Neuron (in vitro differentiated cells): ENCODE measurements at regions not wholly inside any gene's neighbourhood (a gene's known extent, or its start where the extent isn't known, plus 50 kb on each side); places are given as distances from the start of the nearest gene placed in this dataset.

Experiments used
- H2AFZ ChIP-seq: one replicate; pipeline ENCODE4 v1.6.1; 2013; ENCODE audit warnings: low read depth, mild to moderate bottlenecking, inconsistent platforms, low read length, moderate library complexity
- H3K27me3 ChIP-seq: one replicate; pipeline ENCODE4 v1.6.1; 2013; ENCODE audit warnings: low read length; ENCODE audit not compliant: insufficient read depth
- H3K36me3 ChIP-seq: one replicate; pipeline ENCODE4 v1.6.1; 2013; ENCODE audit warnings: low read length; ENCODE audit not compliant: insufficient read depth
- H3K4me1 ChIP-seq: one replicate; pipeline ENCODE4 v1.6.1; 2013; ENCODE audit warnings: low read length; ENCODE audit not compliant: insufficient read depth
- H3K4me3 ChIP-seq: 2 replicates; pipeline ENCODE4 v1.5.1; 2013; ENCODE audit warnings: mild to moderate bottlenecking, low read length, moderate library complexity
- H3K9me3 ChIP-seq: one replicate; pipeline ENCODE4 v1.6.1; 2013; ENCODE audit warnings: low read length

DNA sequence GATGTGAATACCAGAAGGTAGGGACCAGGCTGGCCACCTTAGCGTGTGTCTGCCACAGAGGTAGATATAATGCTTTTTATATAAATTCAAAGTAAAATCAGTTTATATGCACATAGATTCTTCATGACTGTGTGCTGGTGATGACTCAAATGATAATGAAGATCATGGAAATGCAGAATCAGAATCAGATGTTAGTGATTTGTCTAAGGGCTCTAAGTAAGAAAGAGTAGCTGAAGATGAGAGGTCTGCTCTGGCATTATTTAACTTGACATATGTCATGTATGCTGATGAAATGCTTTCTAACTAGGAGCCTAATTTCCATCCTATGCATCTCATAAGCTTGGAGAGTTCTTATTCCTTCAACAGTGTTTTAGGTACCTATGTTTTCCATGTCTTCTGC, 50.3 kb upstream of the DPH6 start:
- Histone ChIP-seq H2AFZ (no peak overlapping the region), H3K9me3 (no peaks in the 10 kb centered on the region), H3K27me3 (no peaks in the 10 kb centered on the region), H3K4me1 (no peaks in the 10 kb centered on the region), H3K4me3 (no peak overlapping the region), H3K36me3 (no peaks in the 10 kb centered on the region)

- H3K4me1 ChIP-seq, result no peaks in the 10 kb centered on the region
- no peak overlapping the region for H3K4me3 ChIP-seq
- no peak overlapping the region for H2AFZ ChIP-seq
- no peaks in the 10 kb centered on the region for H3K9me3 ChIP-seq
- no peaks in the 10 kb centered on the region for H3K27me3 ChIP-seq
- H3K36me3 ChIP-seq, result no peaks in the 10 kb centered on the region
These were observed 56.9 kb upstream of the DPH6 start for GRCh38 chr15:35602836-35603235.

DNA sequence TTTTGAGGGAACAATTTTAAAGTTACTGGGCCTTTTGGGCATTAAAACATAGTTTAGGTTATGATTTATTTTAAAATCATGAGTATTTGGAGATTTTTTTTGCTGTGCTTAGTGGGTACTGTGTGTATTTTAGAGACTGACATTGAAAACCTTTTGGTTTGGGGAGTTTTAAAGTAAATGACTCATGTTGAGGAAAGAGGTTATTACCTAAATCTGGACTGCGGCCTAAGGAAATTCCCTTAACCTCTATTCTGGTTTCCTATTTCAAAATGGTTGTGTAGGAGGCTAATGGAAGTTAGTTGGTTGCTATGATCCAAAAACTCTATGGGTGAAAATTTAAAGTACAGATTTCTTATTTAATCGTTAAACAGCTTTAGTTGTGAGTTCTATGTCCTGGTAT, 57.3 kb upstream of the DPH6 start:
- Histone ChIP-seq H3K36me3 (no peaks in the 10 kb centered on the region), H3K27me3 (no peaks in the 10 kb centered on the region), H3K4me3 (no peak overlapping the region), H2AFZ (no peak overlapping the region), H3K9me3 (no peaks in the 10 kb centered on the region), H3K4me1 (no peaks in the 10 kb centered on the region)

- H2AFZ ChIP-seq, result no peak overlapping the region
- H3K4me1 ChIP-seq, result no peaks in the 10 kb centered on the region
- no peak overlapping the region for H3K4me3 ChIP-seq
- no peaks in the 10 kb centered on the region for H3K9me3 ChIP-seq
- no peaks in the 10 kb centered on the region for H3K36me3 ChIP-seq
- H3K27me3 ChIP-seq, result no peaks in the 10 kb centered on the region
These were observed 57.9 kb upstream of the DPH6 start for GRCh38 chr15:35603856-35604255.

- no peaks in the 10 kb centered on the region for H3K4me1 ChIP-seq
- H3K27me3 ChIP-seq, result no peaks in the 10 kb centered on the region
- H3K36me3 ChIP-seq, result no peaks in the 10 kb centered on the region
- H2AFZ ChIP-seq, result no peak overlapping the region
- H3K4me3 ChIP-seq, result no peak overlapping the region
- H3K9me3 ChIP-seq, result no peaks in the 10 kb centered on the region
These were observed 59.9 kb upstream of the DPH6 start for GRCh38 chr15:35605764-35606449.

- H3K9me3 ChIP-seq, result no peaks in the 10 kb centered on the region
- H3K4me1 ChIP-seq, result no peaks in the 10 kb centered on the region
- no peaks in the 10 kb centered on the region for H3K36me3 ChIP-seq
- H3K4me3 ChIP-seq, result no peak overlapping the region
- H2AFZ ChIP-seq, result no peak overlapping the region
- H3K27me3 ChIP-seq, result no peaks in the 10 kb centered on the region
These were observed 60.5 kb upstream of the DPH6 start for GRCh38 chr15:35606450-35606779.

DNA sequence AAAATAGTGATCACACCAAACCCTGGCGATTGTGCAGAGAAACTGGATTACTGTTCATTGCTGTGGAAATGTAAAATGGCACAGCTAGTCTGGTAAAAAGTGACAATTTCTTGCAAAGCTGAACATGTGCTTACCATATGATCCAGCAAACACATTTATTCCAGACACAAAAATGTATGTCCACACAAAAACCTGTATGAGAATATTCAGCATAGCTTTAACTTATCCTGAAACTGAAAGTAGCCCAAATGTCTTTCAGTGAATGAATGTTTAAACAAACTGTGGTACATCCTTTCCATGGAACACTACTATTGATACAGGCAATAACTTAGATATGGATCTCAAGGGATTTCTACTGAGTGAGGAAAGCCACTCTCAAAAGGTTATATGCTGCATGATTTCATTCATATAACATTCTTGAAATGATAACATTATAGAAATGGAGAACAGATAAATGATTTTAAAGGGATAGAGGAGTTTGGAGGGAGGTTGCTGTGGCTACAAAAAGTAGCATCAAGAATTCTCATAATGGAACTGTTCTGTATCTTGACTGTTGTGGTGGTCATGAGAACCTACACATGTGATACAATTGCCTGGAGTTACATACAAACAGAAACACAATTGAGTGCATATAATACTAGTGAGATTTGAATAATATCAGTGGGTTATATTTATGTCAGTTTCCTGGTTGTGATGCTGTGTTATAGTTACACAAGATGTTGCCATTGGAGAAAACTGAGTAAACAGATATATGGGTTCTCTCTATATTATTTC, 70.7 kb upstream of the DPH6 start:
- Histone ChIP-seq H2AFZ (no peak overlapping the region), H3K27me3 (no peaks in the 10 kb centered on the region), H3K4me3 (no peak overlapping the region)

DNA sequence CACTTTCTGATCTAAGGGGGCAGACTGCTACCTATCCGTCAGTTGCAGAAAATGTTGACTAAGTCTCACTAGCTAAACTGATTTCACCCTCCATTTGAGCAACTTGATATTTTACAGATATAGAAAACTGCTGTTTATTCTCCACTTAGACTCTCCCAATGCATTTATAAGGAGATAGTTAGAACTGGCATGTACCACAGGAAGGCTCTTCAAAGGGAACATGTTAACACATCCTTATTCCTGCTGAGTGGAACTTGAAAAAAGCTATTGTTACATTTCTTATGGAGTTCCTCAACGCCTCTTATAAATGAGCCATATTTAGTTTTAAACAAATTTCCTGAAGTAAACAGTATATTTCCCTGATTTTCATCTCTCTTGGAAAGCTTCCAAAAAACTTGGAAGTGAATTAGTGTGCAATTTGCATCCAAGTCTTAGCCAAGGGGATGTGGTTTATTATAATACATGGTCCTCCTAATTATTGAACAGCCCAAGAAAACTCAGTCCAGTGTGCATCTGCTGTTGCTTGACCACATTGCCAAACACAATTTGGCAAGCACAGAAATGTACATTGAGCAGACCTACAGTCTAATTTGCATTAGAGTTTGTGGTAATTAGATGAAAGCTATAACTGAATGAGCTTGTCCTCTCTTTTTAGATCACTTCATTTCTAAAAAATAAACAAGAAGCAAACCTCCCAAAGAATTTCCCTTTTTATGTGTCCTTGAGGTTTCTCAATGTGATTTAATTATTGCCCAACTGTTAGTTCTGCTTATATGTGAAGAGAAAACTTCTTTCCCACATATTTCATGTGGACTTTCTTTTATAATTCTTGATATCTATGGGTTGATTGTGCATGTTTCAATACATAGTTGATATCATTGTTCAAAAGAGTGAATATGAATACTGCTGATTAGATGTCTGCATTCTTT, 72.6 kb upstream of the DPH6 start:
- no peaks in the 10 kb centered on the region for H3K9me3 ChIP-seq
- H2AFZ ChIP-seq, result no peak overlapping the region
- no peaks in the 10 kb centered on the region for H3K36me3 ChIP-seq
- H3K4me3 ChIP-seq, result no peak overlapping the region
- no peaks in the 10 kb centered on the region for H3K27me3 ChIP-seq
- H3K4me1 ChIP-seq, result no peaks in the 10 kb centered on the region

More for the DNA sequence above, 70.7 kb upstream of the DPH6 start:
- Histone ChIP-seq H3K9me3 (no peaks in the 10 kb centered on the region), H3K4me1 (no peaks in the 10 kb centered on the region), H3K36me3 (no peaks in the 10 kb centered on the region)

GRCh38 chr15:35622641-35623340, 76.8 kb upstream of the DPH6 start:
- Histone ChIP-seq H3K4me1 (peaks cover 10% of the 10 kb centered on the region), H3K9me3 (no peaks in the 10 kb centered on the region)

DNA sequence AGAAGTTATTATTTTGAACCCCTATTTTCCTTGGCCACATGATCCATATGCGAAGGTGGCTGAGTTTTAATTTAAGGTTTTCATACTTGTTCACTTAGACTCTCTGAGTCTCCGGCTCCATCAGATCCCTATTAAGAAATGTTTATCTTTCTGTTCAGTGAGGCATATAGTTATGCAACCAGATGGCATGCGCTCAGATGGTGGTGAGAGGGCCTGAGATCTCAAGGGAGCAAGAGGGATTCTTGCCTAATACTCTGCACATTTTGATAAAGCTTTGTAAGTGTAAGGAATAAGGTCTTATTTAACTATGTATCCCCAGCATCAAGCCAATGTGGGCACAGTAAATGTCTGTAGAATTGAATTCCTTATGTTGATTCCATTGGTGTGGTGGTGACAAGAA, 78.9 kb upstream of the DPH6 start:
- Histone ChIP-seq H3K4me1 (peaks cover 10% of the 10 kb centered on the region), H2AFZ (no peak overlapping the region), H3K4me3 (no peak overlapping the region), H3K36me3 (no peaks in the 10 kb centered on the region), H3K9me3 (no peaks in the 10 kb centered on the region), H3K27me3 (no peaks in the 10 kb centered on the region)

More at GRCh38 chr15:35622641-35623340, 76.8 kb upstream of the DPH6 start:
- no peaks in the 10 kb centered on the region for H3K36me3 ChIP-seq
- H3K4me3 ChIP-seq, result no peak overlapping the region
- no peaks in the 10 kb centered on the region for H3K27me3 ChIP-seq
- H2AFZ ChIP-seq, result no peak overlapping the region

DNA sequence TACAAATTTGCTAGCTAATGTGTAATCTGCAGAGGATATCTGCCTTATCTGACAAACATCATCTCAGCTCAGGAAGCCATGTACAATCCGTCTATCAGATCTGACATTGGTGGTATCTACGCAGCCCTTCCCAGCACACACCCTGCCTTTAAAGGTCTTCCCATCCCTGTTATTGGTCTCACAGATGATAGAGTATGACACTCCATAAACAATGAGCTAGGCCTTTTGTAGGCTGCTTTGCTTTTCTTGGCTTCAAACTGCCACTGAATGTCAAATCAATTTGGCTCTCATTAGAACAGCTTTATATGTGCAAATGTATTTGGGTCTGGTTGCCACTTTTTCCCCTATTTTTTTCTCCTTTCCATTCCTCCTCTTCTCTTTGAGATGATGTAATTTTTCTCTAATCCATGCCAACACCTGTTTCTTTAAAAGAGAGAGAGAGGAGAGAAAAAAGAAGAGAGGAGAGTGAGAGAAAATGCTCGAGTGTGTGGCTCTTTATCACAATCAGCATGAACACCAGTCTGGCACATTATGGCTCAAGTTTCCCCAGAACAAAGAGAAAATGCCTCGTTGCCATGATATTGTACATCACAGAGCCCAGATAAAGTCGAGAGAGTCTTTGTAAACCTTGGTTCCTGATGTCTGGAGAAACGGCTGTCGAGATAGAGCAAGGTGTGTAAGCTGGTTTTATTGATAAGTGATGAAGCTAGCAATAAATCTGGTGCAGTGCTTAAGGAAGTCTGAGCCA, 80.8 kb upstream of the DPH6 start:
- H3K4me3 ChIP-seq, result no peak overlapping the region
- peaks cover 12% of the 10 kb centered on the region for H3K4me1 ChIP-seq
- H3K27me3 ChIP-seq, result no peaks in the 10 kb centered on the region
- peak overlapping the region; percentile 65 for H2AFZ ChIP-seq
- no peaks in the 10 kb centered on the region for H3K36me3 ChIP-seq
- no peaks in the 10 kb centered on the region for H3K9me3 ChIP-seq

GRCh38 chr15:35627696-35628095, 81.7 kb upstream of the DPH6 start:
- Histone ChIP-seq H3K4me1 (peaks cover 12% of the 10 kb centered on the region), H3K27me3 (no peaks in the 10 kb centered on the region), H2AFZ (no peak overlapping the region), H3K36me3 (no peaks in the 10 kb centered on the region), H3K9me3 (no peaks in the 10 kb centered on the region), H3K4me3 (no peak overlapping the region)
